ENCODE measurements at regions not wholly inside any gene's neighbourhood (a gene's known extent, or its start where the extent isn't known, plus 50 kb on each side); places are given as distances from the start of the nearest gene placed in this dataset.

GRCh38 chr2:129716781-129717559 is 262.5 kb upstream of the RAB6C start:
- no peak overlapping the region for H3K4me3 ChIP-seq (ENCODE audit: low read depth, low read length)

DNA sequence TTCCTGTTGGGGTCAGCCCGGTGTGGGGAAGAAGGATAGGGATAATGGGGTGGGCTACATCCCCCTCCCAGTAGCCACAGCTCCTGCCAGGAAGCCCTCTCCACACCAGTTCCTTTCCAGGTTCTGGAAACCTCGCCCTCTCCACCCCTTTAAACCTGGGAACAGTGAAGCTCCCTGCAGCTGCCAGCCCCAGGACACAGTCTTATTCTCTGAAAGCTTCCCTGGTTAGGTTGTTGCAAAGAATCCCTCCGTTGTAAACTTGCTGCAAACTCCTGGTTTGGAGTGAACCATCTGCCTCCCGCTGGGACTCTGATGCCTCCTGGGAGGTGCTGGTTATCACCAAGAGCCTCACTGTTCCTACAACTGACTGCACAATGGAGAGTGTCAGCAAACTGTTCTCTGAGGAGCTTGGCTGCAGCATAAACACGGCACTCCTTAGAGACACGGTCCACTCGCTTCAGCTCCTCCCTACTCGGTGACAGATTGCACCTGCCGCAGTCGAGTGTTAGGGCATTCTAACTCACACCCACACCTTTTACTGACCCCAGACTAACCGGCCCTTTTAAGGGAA is 261.8 kb upstream of the RAB6C start:
- H3K4me3 ChIP-seq (ENCODE audit: low read depth, low read length), result no peak overlapping the region

DNA sequence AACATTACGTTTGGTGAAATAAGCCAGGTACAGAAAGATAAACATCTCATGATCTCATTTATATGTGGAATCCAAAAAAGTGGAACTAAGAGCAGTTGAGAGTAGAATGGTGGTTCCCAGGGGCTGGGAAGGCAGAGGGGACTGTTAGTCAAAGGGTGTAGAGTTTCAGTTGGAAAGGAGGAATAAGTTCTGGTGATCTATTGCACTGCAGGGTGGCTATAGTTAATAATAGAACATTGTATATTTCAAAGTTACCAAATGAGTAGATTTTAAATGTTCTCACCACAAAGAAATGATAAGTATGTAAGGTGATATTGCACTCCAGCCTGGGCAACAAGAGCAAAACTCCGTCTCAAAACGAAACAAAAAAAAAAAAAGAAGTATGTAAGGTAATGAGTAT is 260.1 kb upstream of the RAB6C start:
- no peak overlapping the region for H3K4me3 ChIP-seq (ENCODE audit: low read depth, low read length)

DNA sequence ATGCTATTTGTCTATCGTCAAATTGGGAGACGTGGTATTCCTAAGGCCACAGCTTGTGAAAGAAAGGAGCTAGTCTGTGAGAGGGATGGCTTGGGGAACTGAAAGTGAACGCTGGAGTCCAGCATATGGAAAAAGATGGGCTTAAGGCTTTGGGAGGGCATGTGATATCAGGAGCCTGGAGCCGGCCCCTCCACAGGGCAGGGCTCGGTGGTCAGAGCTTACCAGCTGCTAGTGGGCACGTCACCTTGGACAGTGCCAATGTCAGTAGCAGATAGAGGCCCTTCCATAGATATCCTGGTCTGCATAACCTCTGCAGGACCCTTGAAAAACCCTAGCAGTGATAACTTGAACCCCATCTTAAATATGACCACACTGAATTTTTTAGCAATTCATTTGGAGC is 259.1 kb upstream of the RAB6C start:
- H3K4me3 ChIP-seq (ENCODE audit: low read depth, low read length), result no peak overlapping the region

GRCh38 chr2:129720761-129721160 is 258.7 kb upstream of the RAB6C start:
- no peak overlapping the region for H3K4me3 ChIP-seq (ENCODE audit: low read depth, low read length)

DNA sequence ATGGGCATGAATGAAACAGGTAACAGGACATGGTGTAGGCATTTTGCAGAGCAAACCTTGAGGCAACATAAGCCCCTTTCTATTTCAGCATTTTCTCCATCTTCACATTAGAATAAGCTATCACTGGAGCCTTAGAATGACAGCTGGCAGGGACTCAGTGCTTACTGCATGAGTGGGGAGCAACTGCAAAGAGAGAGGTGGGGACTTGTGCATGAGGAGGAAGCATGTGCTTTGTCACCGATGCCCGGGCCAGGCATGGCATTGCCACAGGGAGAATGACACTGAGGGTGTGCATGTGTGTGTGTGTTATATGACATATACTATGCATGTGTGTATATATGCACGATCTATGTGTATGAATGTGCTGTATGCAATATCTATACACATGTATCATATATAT is 258.2 kb upstream of the RAB6C start:
- no peak overlapping the region for H3K4me3 ChIP-seq (ENCODE audit: low read depth, low read length)

DNA sequence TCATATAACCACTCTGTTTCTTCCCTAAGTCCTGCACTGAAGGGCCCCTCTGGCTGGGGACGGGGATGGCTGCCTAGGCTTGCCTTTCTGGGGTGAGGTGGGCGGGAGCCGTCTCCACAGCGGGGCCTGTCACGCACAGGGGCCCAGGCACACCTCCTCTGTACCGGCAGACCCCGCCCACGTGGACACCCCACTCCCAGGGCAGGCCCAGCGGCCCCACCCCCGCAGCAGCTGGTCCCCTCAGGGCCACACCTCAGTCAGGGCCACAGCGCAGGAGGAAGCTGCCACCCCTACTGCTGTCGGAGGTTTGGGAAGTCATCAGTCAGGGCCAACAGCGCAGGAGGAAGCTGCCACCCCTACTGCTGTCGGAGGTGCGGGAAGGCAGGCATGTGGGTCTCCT is 257.6 kb upstream of the RAB6C start:
- no peak overlapping the region for H3K4me3 ChIP-seq (ENCODE audit: low read depth, low read length)

GRCh38 chr2:129722306-129723019 is 257.0 kb upstream of the RAB6C start:
- H3K4me3 ChIP-seq (ENCODE audit: low read depth, low read length), result no peak overlapping the region

DNA sequence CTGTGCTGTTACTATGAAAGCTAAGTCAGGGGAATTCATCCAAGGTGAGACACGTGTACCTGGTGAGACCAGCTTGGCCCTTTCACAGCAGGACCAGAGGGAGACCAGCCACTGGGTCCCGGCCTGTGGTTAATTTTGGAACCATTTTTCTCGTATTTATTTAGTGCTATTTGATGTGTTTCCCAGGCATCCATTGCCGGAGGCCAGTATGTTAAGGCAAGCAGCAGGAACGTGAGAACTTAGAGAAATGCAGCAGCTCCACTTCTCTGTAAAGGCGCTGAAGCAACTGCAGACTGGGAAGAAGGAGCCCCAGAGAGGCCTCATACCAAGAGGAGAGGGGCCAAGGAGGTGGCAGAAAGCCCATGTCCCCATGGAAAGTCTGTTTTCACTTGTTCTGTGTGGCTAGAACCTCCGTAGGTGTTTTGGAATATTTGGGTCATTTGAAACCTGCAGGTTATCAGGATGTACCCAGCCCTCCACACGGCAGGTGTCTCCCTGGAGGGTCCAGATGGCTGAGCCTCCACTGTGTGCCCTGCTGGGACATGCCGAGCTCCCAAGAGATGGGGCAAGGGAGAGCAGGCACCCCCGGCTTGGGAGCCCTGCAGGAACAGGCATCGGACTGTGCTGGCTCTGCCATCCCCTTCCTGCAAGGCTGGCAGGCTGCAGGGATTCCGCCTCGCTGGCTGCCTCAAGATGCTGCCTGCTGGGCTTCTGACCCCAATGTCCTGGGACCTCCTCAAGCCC is 256.0 kb upstream of the RAB6C start:
- no peak overlapping the region for H3K4me3 ChIP-seq (ENCODE audit: low read depth, low read length)

GRCh38 chr2:129724021-129724757 is 255.3 kb upstream of the RAB6C start:
- H3K4me3 ChIP-seq (ENCODE audit: low read depth, low read length), result no peak overlapping the region

GRCh38 chr2:129726216-129726615 is 253.2 kb upstream of the RAB6C start:
- no peak overlapping the region for H3K4me3 ChIP-seq (ENCODE audit: low read depth, low read length)

DNA sequence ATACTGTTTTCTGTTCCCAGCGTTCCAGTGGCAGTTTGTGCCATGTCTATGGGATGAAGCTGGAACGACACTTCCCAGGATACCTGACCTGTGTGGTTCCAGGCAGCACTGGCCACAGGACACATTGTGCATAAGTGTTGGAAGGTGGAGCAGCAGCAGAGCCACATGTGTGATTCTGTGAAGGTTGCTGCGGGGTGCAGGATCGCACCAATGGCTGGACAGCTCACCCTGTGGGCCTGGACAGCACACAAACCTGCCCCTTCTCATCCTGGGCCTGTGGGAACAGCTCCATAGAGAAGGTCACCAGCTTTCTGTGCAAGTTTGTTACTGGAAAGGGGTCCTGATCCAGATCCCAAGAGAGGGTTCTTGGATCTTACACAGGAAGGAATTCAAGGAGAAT is 252.2 kb upstream of the RAB6C start:
- H3K4me3 ChIP-seq (ENCODE audit: low read depth, low read length), result no peak overlapping the region

DNA sequence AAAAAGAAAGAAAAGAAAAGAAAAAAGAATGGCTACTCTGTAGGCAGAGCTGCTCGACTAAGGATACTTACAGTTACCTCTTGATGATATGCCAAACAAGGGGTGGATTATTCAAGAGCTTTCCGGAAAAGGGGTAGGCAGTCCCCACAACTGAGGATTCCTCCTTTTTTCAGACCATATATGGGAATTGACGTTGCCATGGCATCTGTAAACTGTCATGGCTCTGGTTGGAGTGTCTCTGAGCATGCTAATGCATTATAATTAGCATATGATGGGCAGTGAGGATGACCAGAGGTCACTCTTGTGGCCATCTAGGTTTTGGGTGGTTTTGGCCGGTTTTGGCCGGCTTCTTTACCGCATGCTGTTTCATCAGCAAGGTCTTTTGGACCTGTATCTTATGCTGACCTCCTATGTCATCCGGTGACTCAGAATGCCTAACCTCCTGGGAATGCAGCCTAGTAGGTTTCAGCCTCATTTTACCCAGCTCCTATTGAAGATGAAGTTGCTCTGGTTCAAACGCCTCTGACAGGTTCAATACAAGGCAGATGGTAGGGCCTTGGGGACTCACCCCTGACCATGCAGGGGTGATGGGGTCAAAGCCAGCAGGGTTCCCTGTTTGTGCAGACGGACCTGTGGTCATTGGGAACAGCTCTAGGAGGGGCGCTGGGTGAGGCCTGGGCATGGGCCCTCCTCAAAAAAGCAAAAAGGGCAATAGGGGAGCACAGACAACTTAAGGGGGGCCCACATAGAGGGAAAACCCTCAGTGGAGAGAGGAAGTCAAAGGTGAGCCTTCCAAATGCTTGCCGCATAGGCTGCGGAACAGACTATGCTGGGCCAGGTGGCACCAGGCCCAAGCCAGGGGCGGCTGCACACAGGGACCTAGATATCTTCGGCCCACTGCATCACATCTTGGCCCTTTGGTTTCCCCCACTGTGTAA is 251.2 kb upstream of the RAB6C start:
- no peak overlapping the region for H3K4me3 ChIP-seq (ENCODE audit: low read depth, low read length)

DNA sequence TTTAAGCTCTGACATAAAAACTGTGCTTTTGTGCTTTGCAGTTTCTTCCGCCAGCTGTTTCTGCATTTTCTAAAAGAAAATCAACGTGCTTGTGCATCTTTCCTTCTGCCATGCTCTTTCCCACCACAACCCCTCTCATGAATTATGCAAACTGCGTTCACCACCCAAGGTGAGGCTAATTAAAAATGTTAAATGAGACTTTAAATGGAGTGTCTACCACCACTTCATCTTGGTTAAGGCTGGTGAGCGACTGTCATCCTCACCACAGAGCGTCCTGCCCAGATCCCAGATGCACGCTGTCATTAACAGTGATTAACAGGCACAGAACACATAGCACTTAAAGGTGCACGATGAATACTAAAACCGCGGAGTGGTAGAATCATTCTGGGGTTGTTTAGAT is 250.5 kb upstream of the RAB6C start:
- no peak overlapping the region for H3K4me3 ChIP-seq (ENCODE audit: low read depth, low read length)

- H3K4me3 ChIP-seq (ENCODE audit: low read depth, low read length), result no peak overlapping the region
Measured at GRCh38 chr2:129729646-129730045, 249.8 kb upstream of the RAB6C start.

DNA sequence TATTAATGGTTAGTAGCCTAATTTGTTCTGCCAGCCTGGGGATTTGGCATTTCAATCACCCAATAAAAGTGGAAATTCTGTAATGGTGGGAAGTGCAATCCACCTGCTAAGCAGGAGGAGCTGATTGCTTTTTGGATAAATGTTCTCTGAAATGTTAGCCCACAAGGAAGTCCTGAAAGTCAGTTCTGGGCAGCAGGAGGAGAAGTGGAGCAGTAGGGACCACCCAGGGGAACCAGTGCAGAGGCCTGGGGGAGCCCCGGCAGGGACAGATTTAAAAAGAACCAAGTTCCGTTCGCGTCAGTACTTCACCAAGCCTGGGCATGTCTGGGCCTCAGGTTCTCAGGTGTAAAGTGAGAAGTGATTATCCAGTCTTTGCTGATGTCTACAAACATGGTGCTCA is 248.5 kb upstream of the RAB6C start:
- no peak overlapping the region for H3K4me3 ChIP-seq (ENCODE audit: low read depth, low read length)

DNA sequence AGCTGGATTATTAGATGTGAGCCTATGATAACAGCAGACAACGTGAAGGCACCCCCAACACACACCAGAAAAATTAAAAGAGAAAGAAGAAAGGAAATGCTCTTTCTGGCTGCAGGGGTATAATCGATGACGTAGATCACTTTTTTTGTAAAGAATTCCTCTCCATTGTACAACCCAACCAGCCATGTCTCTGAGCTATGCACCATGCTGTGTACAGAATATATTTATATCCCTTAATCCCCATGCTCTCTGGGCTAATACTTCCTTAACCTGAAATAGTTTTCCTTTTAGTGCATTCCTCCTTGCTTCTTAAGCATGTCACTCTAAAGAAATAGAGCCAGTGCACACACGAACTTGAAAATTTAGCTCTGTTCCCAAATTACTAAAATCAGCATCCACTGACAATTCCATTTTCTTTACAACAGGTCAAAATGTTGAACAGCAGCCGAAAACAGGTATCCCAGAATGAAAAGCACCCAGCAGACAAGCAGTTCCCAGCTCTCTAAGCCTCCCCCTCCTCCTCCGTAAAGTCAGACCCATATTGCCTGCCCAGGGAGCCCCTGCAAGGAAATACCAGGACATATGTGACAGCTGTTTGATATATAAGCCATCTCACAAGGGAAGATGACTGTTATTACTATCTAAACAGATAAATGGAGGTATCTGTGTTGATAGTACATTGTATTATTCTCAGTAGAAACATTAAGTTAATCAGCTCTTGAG is 247.4 kb upstream of the RAB6C start:
- no peak overlapping the region for H3K4me3 ChIP-seq (ENCODE audit: low read depth, low read length)

DNA sequence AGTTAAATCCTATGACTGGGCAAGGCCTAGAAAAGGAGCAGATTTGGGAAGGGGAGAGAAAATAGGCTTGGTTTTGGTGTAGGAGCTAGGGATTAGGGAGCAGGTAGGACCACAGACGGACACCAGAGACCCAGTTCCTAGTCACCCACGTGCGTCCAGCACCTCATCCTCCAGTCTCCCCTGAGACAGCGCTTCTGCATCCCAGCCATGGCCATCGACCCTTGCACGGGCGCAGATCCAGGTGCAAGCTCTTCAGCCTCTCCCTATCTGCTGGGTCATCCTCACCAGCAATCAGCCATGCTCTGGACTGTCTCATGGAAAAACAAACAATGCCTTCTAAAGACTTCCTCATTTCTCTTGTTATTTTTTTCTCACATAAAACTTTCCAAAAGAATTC is 246.8 kb upstream of the RAB6C start:
- no peak overlapping the region for H3K4me3 ChIP-seq (ENCODE audit: low read depth, low read length)

DNA sequence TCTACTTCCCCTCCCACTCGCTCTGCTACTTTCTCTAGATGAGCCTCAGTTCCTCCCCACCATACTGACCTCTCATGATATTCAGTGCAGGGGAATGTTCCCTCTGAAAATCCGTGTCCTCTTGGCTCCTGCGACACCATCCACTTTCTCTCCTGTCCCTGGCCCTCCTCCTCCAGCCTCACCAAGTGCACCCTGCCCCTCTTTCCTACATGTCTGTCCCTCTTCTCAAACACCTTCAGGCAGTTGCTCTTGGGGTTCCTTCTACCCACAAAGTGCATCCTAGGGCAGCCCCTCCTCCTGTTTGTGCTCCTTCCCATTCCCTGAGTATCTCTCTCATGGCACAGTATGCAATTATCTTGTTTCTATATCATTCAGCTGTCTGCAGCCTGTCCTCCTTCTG is 246.4 kb upstream of the RAB6C start:
- H3K4me3 ChIP-seq (ENCODE audit: low read depth, low read length), result no peak overlapping the region

All from iPS-11a (cell line).